ENCODE measurements at regions not wholly inside any gene's neighbourhood (a gene's known extent, or its start where the extent isn't known, plus 50 kb on each side); places are given as distances from the start of the nearest gene placed in this dataset.

- Histone ChIP-seq H3K4me2 (no peak overlapping the region), H3K27me3 (ENCODE audit: insufficient read depth, low read depth) (no peaks in the 10 kb centered on the region), H3K9ac (no peak overlapping the region), H2AFZ (ENCODE audit: low read depth) (no peak overlapping the region), H3K4me1 (ENCODE audit: low read depth, poor library complexity, severe bottlenecking) (no peaks in the 10 kb centered on the region), H4K20me1 (ENCODE audit: insufficient read depth) (no peaks in the 10 kb centered on the region), H3K36me3 (ENCODE audit: insufficient read depth) (no peaks in the 10 kb centered on the region), H3K27ac (no peak overlapping the region), H3K79me2 (ENCODE audit: insufficient read depth, low read depth) (no peaks in the 10 kb centered on the region), H3K4me3 (IDR thresholded peaks at IDR 0.05; ENCODE audit: insufficient read depth, low read depth, low read length) (no peak overlapping the region)
- no peak for TF ChIP-seq CTCF (conservative IDR thresholded peaks at IDR 0.05; ENCODE audit: low read depth, low read length)
Measured at GRCh38 chr15:81783076-81783475, 262.7 kb downstream of the MEX3B start.

DNA sequence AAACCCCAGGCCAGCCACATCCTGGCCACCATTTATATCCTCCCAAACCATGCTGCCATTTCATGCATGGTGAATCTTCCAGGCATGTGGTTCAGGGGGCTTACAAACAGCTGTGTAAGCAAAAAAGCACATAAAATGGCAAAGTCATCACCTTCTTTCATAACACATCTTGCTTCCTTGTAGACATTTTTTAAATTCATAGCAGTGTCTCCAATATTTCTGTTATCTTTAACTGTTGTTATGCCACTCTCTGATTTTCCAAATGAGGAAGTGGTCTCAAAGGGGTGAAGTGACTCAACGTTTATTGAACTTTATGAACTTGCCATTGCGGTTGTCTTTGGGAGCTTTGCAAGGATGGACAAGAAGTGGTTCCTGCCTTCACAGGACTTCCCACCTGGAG, 264.4 kb downstream of the MEX3B start:
- Histone ChIP-seq H3K27me3 (ENCODE audit: insufficient read depth, low read depth) (no peaks in the 10 kb centered on the region), H4K20me1 (ENCODE audit: insufficient read depth) (no peaks in the 10 kb centered on the region), H3K79me2 (ENCODE audit: insufficient read depth, low read depth) (no peaks in the 10 kb centered on the region), H3K27ac (no peak overlapping the region), H2AFZ (ENCODE audit: low read depth) (no peak overlapping the region), H3K9ac (no peak overlapping the region), H3K4me3 (IDR thresholded peaks at IDR 0.05; ENCODE audit: insufficient read depth, low read depth, low read length) (no peak overlapping the region), H3K4me1 (ENCODE audit: low read depth, poor library complexity, severe bottlenecking) (no peaks in the 10 kb centered on the region), H3K4me2 (no peak overlapping the region), H3K36me3 (ENCODE audit: insufficient read depth) (no peaks in the 10 kb centered on the region)
- TF ChIP-seq CTCF (conservative IDR thresholded peaks at IDR 0.05; ENCODE audit: low read depth, low read length) = no peak

DNA sequence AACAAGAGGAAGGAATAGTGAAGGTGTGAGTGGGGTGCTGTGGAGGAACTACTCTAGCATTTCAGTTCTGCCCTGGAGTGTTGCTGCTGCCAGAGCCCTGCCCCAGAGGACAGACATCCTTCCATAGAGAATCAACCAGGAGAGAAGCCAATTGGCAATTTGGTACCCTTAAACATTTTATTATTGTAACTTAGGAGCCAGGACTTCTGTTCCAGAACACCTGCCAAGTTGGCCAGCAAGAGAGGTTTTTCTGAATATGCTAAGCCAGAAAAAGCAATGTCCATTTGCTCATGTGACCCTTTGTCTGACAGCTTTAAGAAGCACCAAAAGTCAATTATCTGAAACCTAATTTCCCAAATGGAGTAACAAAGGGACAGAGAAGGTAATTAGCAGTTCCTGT, 264.9 kb downstream of the MEX3B start:
- H3K36me3 ChIP-seq (ENCODE audit: insufficient read depth) = no peaks in the 10 kb centered on the region
- no peaks in the 10 kb centered on the region for H4K20me1 ChIP-seq (ENCODE audit: insufficient read depth)
- no peak overlapping the region for H2AFZ ChIP-seq (ENCODE audit: low read depth)
- no peak for TF ChIP-seq CTCF (conservative IDR thresholded peaks at IDR 0.05; ENCODE audit: low read depth, low read length)
- no peak overlapping the region for H3K4me2 ChIP-seq
- H3K27me3 ChIP-seq (ENCODE audit: insufficient read depth, low read depth) = no peaks in the 10 kb centered on the region
- no peaks in the 10 kb centered on the region for H3K4me1 ChIP-seq (ENCODE audit: low read depth, poor library complexity, severe bottlenecking)
- no peaks in the 10 kb centered on the region for H3K79me2 ChIP-seq (ENCODE audit: insufficient read depth, low read depth)
- H3K9ac ChIP-seq = no peak overlapping the region
- H3K27ac ChIP-seq = no peak overlapping the region
- no peak overlapping the region for H3K4me3 ChIP-seq (IDR thresholded peaks at IDR 0.05; ENCODE audit: insufficient read depth, low read depth, low read length)

DNA sequence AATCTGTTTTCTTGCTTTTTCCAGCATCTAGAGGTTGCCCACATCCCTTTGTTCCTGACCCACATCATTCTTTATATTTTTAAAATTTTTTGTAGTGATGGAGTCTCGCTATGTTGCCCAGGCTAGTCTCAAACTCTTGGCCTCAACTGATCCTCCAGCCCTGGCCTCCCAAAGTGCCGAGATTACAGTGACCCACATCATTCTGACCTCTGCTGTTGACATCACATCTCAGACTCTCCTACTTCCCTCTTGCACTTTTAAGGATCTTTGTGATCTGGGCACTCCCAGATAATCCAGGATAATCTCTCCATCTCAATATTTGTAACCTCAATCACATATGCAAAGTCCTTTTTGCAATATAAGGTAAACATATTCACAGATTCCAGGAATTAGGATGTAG, 266.6 kb downstream of the MEX3B start:
- no peaks in the 10 kb centered on the region for H3K4me1 ChIP-seq (ENCODE audit: low read depth, poor library complexity, severe bottlenecking)
- no peak overlapping the region for H3K4me2 ChIP-seq
- H3K27me3 ChIP-seq (ENCODE audit: insufficient read depth, low read depth) = no peaks in the 10 kb centered on the region
- TF ChIP-seq CTCF (conservative IDR thresholded peaks at IDR 0.05; ENCODE audit: low read depth, low read length) = no peak
- H3K9ac ChIP-seq = no peak overlapping the region
- no peak overlapping the region for H3K27ac ChIP-seq
- H3K4me3 ChIP-seq (IDR thresholded peaks at IDR 0.05; ENCODE audit: insufficient read depth, low read depth, low read length) = no peak overlapping the region
- H3K79me2 ChIP-seq (ENCODE audit: insufficient read depth, low read depth) = no peaks in the 10 kb centered on the region
- H4K20me1 ChIP-seq (ENCODE audit: insufficient read depth) = no peaks in the 10 kb centered on the region
- no peak overlapping the region for H2AFZ ChIP-seq (ENCODE audit: low read depth)
- no peaks in the 10 kb centered on the region for H3K36me3 ChIP-seq (ENCODE audit: insufficient read depth)

DNA sequence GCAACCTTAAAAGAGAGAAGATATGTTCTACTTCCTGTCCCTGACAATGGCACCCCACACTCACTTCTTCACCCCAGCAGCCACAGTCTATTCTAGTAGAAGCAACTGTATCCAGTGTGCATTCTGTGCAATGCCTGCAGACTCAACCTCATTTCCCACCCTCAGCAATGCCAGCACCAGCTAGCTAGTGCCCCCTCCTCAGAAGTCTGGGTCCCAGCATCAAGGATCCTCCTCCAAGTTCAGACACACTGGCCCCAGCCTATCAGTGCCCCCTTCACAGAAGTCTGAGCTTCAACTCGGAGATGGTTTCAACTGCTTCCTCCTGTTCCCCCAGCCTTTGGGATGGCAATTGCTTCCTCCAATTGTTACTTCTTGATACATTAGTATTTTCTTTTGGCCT, 268.3 kb downstream of the MEX3B start:
- Histone ChIP-seq H3K27ac (no peak overlapping the region), H3K79me2 (ENCODE audit: insufficient read depth, low read depth) (no peaks in the 10 kb centered on the region), H3K4me1 (ENCODE audit: low read depth, poor library complexity, severe bottlenecking) (no peaks in the 10 kb centered on the region), H4K20me1 (ENCODE audit: insufficient read depth) (no peaks in the 10 kb centered on the region), H3K4me2 (no peak overlapping the region), H3K27me3 (ENCODE audit: insufficient read depth, low read depth) (no peaks in the 10 kb centered on the region), H3K36me3 (ENCODE audit: insufficient read depth) (no peaks in the 10 kb centered on the region), H3K4me3 (IDR thresholded peaks at IDR 0.05; ENCODE audit: insufficient read depth, low read depth, low read length) (no peak overlapping the region), H3K9ac (no peak overlapping the region), H2AFZ (ENCODE audit: low read depth) (no peak overlapping the region)
- no peak for TF ChIP-seq CTCF (conservative IDR thresholded peaks at IDR 0.05; ENCODE audit: low read depth, low read length)

All from KMS-11 (cell line).